HFFc6 (cell line): ENCODE measurements at regions not wholly inside any gene's neighbourhood (a gene's known extent, or its start where the extent isn't known, plus 50 kb on each side); places are given as distances from the start of the nearest gene placed in this dataset.

Experiments
- DNase-seq: peaks from one replicate; pipeline ENCODE4 v3.0.0-alpha.2; 2018
- H3K27ac Mint-ChIP-seq: 2 replicates; pipeline ENCODE4 v1.8.0; 2020; ENCODE audit warnings: mild to moderate bottlenecking, mixed read lengths
- H3K27me3 Mint-ChIP-seq: 2 replicates; pipeline ENCODE4 v1.8.0; 2021; ENCODE audit warnings: mild to moderate bottlenecking, moderate library complexity, mixed read lengths; ENCODE audit not compliant: insufficient read depth
- H3K36me3 Mint-ChIP-seq: 2 replicates; pipeline ENCODE4 v1.8.0; 2021; ENCODE audit warnings: low read depth, mixed read lengths
- H3K4me1 Mint-ChIP-seq: 2 replicates; pipeline ENCODE4 v1.8.0; 2020; ENCODE audit warnings: low read depth, mixed read lengths
- H3K4me3 Mint-ChIP-seq: 2 replicates; pipeline ENCODE4 v1.8.0; 2020; ENCODE audit warnings: mild to moderate bottlenecking, moderate library complexity, mixed read lengths
- H3K9me3 Mint-ChIP-seq: 2 replicates; pipeline ENCODE4 v1.8.0; 2020; ENCODE audit warnings: mild to moderate bottlenecking, mixed read lengths
- CTCF ChIP-seq: fragments of 200-600 bp; sonication (generic); IDR thresholded peaks from 2 replicates; pipeline ENCODE4 v1.5.0; 2021; ENCODE audit warnings: antibody characterized with exemption, mild to moderate bottlenecking

DNA sequence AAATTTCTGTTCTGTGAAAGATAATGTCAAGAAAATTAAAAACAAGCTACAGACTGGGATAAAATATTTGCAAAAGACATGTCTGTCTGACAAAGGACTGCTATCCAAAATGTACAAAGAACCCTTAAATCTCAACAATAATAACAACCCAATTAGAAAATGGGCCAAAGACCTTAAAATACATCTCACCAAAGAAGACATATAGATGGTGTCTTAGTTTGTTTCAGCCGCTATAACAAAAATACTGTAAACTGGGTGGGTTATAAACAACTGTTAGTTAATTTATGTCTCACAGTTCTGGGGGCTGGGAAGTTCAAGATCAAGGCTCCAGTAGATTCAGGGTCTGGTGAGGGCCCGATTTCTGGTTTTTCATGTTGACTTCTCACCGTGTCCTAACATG, 106.2 kb upstream of the AGTR1 start:
- no peak overlapping the region for H3K4me3 Mint-ChIP-seq
- no peaks in the 10 kb centered on the region for H3K4me1 Mint-ChIP-seq
- no peak for DNase-seq
- no peaks in the 10 kb centered on the region; the same call in 1 of the 2 replicates for H3K27me3 Mint-ChIP-seq
- no peaks in the 10 kb centered on the region for H3K36me3 Mint-ChIP-seq
- TF ChIP-seq CTCF: no peak
- H3K27ac Mint-ChIP-seq: no peak overlapping the region
- H3K9me3 Mint-ChIP-seq: no peaks in the 10 kb centered on the region

DNA sequence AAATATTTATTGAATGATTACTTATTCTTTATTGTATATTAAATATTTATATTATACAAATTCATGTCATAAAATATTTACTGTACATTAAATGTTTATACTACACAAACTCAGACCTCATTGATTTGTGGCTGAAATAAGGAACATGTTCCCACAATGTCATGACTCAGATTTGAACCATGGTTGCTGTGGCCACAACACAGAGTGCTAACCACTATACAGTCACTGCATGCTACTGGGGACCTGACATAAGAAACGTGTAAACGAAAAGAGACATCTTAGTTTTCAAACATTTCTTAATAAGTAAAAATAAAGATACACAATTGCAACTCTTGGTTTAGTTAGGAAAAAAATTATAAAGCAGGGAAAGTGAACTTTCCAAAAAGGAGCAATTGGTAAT, 99.1 kb upstream of the AGTR1 start:
- Mint-ChIP-seq H3K4me1 (peaks cover 10% of the 10 kb centered on the region; the same call in 1 of the 2 replicates), H3K36me3 (no peaks in the 10 kb centered on the region), H3K9me3 (no peaks in the 10 kb centered on the region), H3K27ac (no peak overlapping the region), H3K4me3 (no peak overlapping the region), H3K27me3 (no peaks in the 10 kb centered on the region)
- TF ChIP-seq CTCF: no peak
- DNase-seq: no peak

GRCh38 chr3:148599481-148599880, 98.2 kb upstream of the AGTR1 start:
- Mint-ChIP-seq H3K27me3 (no peaks in the 10 kb centered on the region), H3K27ac (no peak overlapping the region), H3K36me3 (no peaks in the 10 kb centered on the region), H3K4me1 (peaks cover 10% of the 10 kb centered on the region; the same call in 1 of the 2 replicates), H3K9me3 (no peaks in the 10 kb centered on the region), H3K4me3 (no peak overlapping the region)
- no peak for DNase-seq
- TF ChIP-seq CTCF: no peak

DNA sequence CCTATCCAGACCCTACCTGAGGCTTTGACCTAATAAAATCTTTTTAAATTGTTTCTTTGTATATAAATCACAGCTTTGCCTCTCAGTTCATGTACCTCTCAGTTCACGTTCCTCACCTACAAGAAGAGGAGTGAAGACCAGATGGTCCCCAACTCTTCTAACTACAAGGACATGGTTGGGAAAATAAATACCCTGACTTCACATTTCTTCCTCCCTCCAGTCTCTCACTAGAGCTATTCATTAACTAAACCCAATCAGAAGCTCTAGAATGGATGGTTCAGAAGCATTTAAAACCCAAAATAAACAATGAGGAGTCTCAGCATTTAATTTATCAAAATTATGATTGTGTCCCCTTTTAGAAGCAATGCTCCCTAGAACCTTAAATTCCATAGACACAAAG, 97.3 kb upstream of the AGTR1 start:
- Mint-ChIP-seq H3K9me3 (no peaks in the 10 kb centered on the region), H3K27me3 (no peaks in the 10 kb centered on the region), H3K4me1 (peaks cover 10% of the 10 kb centered on the region; the same call in 1 of the 2 replicates), H3K4me3 (no peak overlapping the region), H3K36me3 (no peaks in the 10 kb centered on the region), H3K27ac (no peak overlapping the region)
- TF ChIP-seq CTCF: no peak
- no peak for DNase-seq

DNA sequence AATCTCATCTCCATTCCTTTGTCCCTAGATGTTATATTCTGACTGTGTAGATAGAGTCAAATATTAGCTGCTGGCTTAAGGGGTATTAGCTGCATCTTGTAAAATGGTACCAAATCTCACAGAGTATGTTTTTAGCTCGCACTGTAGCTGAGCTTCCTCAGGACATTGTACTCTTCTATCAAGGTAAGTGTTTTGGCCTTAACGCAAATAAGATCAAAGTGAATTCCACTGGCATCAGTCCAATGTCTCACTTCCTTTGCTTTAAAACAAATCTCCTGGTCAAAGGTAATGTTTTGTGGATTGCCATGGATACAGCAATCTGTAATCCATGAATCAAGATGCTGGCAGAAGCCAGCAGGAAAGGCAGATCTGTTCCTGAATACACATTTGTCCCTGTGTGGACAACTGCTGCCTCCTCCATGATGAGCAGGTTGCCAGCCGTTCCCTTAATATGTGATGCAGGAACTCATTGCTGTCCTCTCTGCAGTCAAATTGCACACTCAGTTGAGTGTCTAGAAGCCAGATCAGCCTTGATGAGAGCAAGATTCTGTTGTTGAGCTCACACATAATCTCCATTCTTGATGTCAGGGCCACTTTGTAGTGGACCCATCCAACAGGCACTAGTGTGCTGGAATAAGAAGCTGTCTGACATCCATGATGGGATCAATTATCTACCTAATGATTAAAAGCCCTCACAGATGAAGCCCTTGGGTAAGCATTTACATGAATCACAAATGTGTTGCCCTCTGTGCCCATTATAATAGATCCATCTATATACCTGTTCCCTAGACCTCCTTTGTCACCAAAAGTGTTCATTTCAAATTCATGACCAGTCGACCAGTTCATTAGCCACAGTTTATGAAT, 96.6 kb upstream of the AGTR1 start:
- Mint-ChIP-seq H3K4me1 (peaks cover 10% of the 10 kb centered on the region; the same call in 1 of the 2 replicates), H3K27ac (no peak overlapping the region), H3K4me3 (no peak overlapping the region), H3K27me3 (no peaks in the 10 kb centered on the region), H3K9me3 (no peaks in the 10 kb centered on the region), H3K36me3 (no peaks in the 10 kb centered on the region)
- DNase-seq: no peak
- TF ChIP-seq CTCF: no peak
